ENCODE measurements at regions not wholly inside any gene's neighbourhood (a gene's known extent, or its start where the extent isn't known, plus 50 kb on each side); places are given as distances from the start of the nearest gene placed in this dataset.
"Not testable (repeated sequence)": the region's sequence is repeated elsewhere in the genome, so short reads cannot be mapped to it uniquely, and the experiment has no call there.

- H3K36me3 ChIP-seq: no peaks in the 10 kb centered on the region
- intact Hi-C loops (cut with DNase I): no loop called here
- peaks cover 0 to 4% (median 0%) of the 10 kb centered on the region in 4 donors for H3K9me3 ChIP-seq
- no peak overlapping the region for H3K27ac ChIP-seq (replicated peaks in 1 of 4)
- WGBS: 60% methylated on average over 3 of the region's 3 CpGs
- H3K4me3 ChIP-seq: no peak overlapping the region
- no peak for DNase-seq (ENCODE audit: extremely low spot score)
- no peaks in the 10 kb centered on the region for H3K4me1 ChIP-seq
- TF ChIP-seq POLR2A (IDR thresholded peaks at IDR 0.05; ENCODE audit: low read depth) (no peak), EP300 (IDR thresholded peaks at IDR 0.05) (no peak), POLR2AphosphoS5 (IDR thresholded peaks at IDR 0.05) (no peak), CTCF (IDR thresholded peaks at IDR 0.05) (no peak)
- no peaks in the 10 kb centered on the region for H3K27me3 ChIP-seq
These were observed 113.0 kb upstream of the RGS1 start for GRCh38 chr1:192462616-192463015.

- 89% methylated on average over 3 of the region's 3 CpGs for WGBS
- Histone ChIP-seq H3K36me3 (no peaks in the 10 kb centered on the region), H3K27me3 (no peaks in the 10 kb centered on the region), H3K9me3 (peaks cover 0 to 4% (median 0%) of the 10 kb centered on the region in 4 donors), H3K27ac (replicated peaks in 1 of 4) (no peak overlapping the region), H3K4me3 (no peak overlapping the region), H3K4me1 (no peaks in the 10 kb centered on the region)
- DNase-seq (ENCODE audit: extremely low spot score): no peak
- TF ChIP-seq CTCF (IDR thresholded peaks at IDR 0.05): no peak
- no peak for TF ChIP-seq POLR2AphosphoS5 (IDR thresholded peaks at IDR 0.05)
- no peak for TF ChIP-seq POLR2A (IDR thresholded peaks at IDR 0.05; ENCODE audit: low read depth)
- no peak for TF ChIP-seq EP300 (IDR thresholded peaks at IDR 0.05)
- intact Hi-C loops (cut with DNase I): no loop called here
These were observed 111.9 kb upstream of the RGS1 start for GRCh38 chr1:192463661-192464060.

- DNase-seq (ENCODE audit: extremely low spot score); H3K4me1 ChIP-seq; H3K4me3 ChIP-seq; H3K27me3 ChIP-seq; H3K36me3 ChIP-seq; H3K27ac ChIP-seq (replicated peaks in 1 of 4); H3K9me3 ChIP-seq; intact Hi-C loops (cut with DNase I): not testable (repeated sequence)
- WGBS: 93% methylated on average over 4 of the region's 4 CpGs
These were observed 110.4 kb upstream of the RGS1 start for GRCh38 chr1:192465221-192465620.

GRCh38 chr1:192474080-192474683 lies 101.4 kb upstream of the RGS1 start:
- H3K4me1 ChIP-seq: peaks cover 3 to 33% (median 15%) of the 10 kb centered on the region in 4 donors
- TF ChIP-seq POLR2A (IDR thresholded peaks at IDR 0.05; ENCODE audit: low read depth) (no peak), POLR2AphosphoS5 (IDR thresholded peaks at IDR 0.05) (no peak), CTCF (IDR thresholded peaks at IDR 0.05) (peak; percentile 68 to 73 (median 70))
- no peaks in the 10 kb centered on the region for H3K9me3 ChIP-seq
- no peaks in the 10 kb centered on the region for H3K27me3 ChIP-seq
- 39% methylated on average over 5 of the region's 5 CpGs for WGBS
- H3K27ac ChIP-seq (replicated peaks in 1 of 4): peak overlapping the region in 3 of 4 donors; percentile 1 to 20 (median 12)
- H3K4me3 ChIP-seq: no peak overlapping the region
- no peak for DNase-seq (ENCODE audit: extremely low spot score)
- intact Hi-C loops (cut with DNase I): loop anchor here (5.0 to 10.0 kb wide), 3 partner anchors 333 to 651 kb away; partner anchors contain the start of genes CDC73 and RGS2
- no peaks in the 10 kb centered on the region for H3K36me3 ChIP-seq

GRCh38 chr1:192475329-192475728 lies 100.2 kb upstream of the RGS1 start:
- TF ChIP-seq CTCF (IDR thresholded peaks at IDR 0.05): no peak
- TF ChIP-seq POLR2A (IDR thresholded peaks at IDR 0.05; ENCODE audit: low read depth): no peak
- Histone ChIP-seq H3K27ac (replicated peaks in 1 of 4) (no peak overlapping the region), H3K27me3 (no peaks in the 10 kb centered on the region), H3K9me3 (peaks cover 0 to 5% (median 1%) of the 10 kb centered on the region in 4 donors), H3K4me3 (no peak overlapping the region), H3K4me1 (peaks cover 3 to 33% (median 15%) of the 10 kb centered on the region in 4 donors), H3K36me3 (no peaks in the 10 kb centered on the region)
- DNase-seq (ENCODE audit: extremely low spot score): no peak
- 95% methylated on average over 6 of the region's 6 CpGs for WGBS
- intact Hi-C loops (cut with DNase I): loop anchor here (5.0 to 10.0 kb wide), 2 partner anchors 107 to 649 kb away; partner anchors contain the start of gene CDC73
